Prostate gland (tissue), 2 donors: ENCODE measurements at regions not wholly inside any gene's neighbourhood (a gene's known extent, or its start where the extent isn't known, plus 50 kb on each side); places are given as distances from the start of the nearest gene placed in this dataset.
A peak's percentile ranks its signal among the peaks of the same experiment; 100 is the strongest.

Source experiments
- DNase-seq: peaks from one replicate; pipeline ENCODE4 v3.0.0-alpha.2; 2019; ENCODE audit warnings: low spot score
- H3K27ac ChIP-seq, 2 donors: fragments of 200-600 bp; sonication (generic); 2 replicates each; pipeline ENCODE4 v1.5.1; 2017 to 2019
- H3K27me3 ChIP-seq: fragments of 200-600 bp; sonication (generic); replicated peaks from 2 replicates; pipeline ENCODE4 v1.5.1; 2019; ENCODE audit not compliant: insufficient read depth
- H3K36me3 ChIP-seq, 2 donors: fragments of 200-600 bp; sonication (generic); 1 replicate in 1 of 2; 2 replicates in 1 of 2; pipeline versions ENCODE4 v1.5.1 to v1.8.1; 2017 to 2019
- H3K4me1 ChIP-seq: fragments of 200-600 bp; sonication (generic); replicated peaks from 2 replicates; pipeline ENCODE4 v1.5.1; 2019
- H3K4me3 ChIP-seq, 2 donors: fragments of 200-600 bp; sonication (generic); 2 replicates each; pipeline ENCODE4 v1.5.1; 2017 to 2019
- H3K9me3 ChIP-seq: fragments of 200-600 bp; sonication (generic); 2 replicates; pipeline ENCODE4 v1.5.1; 2017
- POLR2A ChIP-seq: fragments of 450-650 bp; IDR thresholded peaks from one replicate; pipeline ENCODE4 v1.6.1; 2016; ENCODE audit warnings: antibody characterized with exemption, mild to moderate bottlenecking
- POLR2AphosphoS5 ChIP-seq: sonication (generic); formaldehyde crosslinking; IDR thresholded peaks from one replicate; pipeline ENCODE4 v1.6.1; 2017; ENCODE audit warnings: antibody characterized with exemption
- WGBS: methylation state at CpG from one replicate; pipeline ENCODE4 v1.1.5; 2018; 5-methylcytosine and 5-hydroxymethylcytosine counted together
- intact Hi-C: fragments of 100-400 bp; cut with DNase I; formaldehyde crosslinking; loops from one replicate; pipeline ENCODE4 v1.14.2; 2022
- TF ChIP-seq, protein P1 (sequence below), 4 experiments: fragments of 200-600 bp in 2 of 4; fragments of 450-650 bp in 2 of 4; sonication (generic) in 2 of 4; IDR thresholded peaks; 1 replicate in 3 of 4; 2 replicates in 1 of 4; pipeline ENCODE4 v1.5.1; 2016 to 2019; ENCODE audit warnings: antibody characterized with exemption in 4 of 4, mild to moderate bottlenecking in 2 of 4, moderate library complexity in 2 of 4

DNA sequence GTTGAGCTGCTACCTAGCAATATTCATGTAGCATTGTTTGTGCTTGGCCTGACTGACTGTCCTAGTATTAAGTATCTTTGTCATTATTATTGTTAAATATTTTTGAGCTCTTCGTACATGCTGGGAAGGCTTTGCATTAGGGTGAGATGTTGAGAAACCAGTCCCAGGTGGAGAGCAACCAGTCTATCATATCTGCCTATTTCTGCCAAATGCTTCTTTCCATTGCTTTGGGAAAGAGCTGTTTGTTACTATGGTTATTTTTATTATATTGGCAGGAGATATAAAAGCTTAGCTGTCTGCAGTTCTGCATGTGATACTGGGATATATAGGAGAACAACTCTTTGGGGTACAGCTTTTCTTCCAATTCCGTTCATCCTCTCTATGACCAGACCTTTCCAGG, 85.1 kb downstream of the CLDN17 start:
- H3K27me3 ChIP-seq, result no peaks in the 10 kb centered on the region
- H3K36me3 ChIP-seq, result no peaks in the 10 kb centered on the region
- H3K9me3 ChIP-seq, result no peaks in the 10 kb centered on the region
- H3K27ac ChIP-seq, result no peak overlapping the region
- H3K4me1 ChIP-seq, result no peaks in the 10 kb centered on the region
- WGBS, result 53% methylated on average over 2 of the region's 2 CpGs
- no peak overlapping the region for H3K4me3 ChIP-seq
- TF ChIP-seq, protein P1, sequence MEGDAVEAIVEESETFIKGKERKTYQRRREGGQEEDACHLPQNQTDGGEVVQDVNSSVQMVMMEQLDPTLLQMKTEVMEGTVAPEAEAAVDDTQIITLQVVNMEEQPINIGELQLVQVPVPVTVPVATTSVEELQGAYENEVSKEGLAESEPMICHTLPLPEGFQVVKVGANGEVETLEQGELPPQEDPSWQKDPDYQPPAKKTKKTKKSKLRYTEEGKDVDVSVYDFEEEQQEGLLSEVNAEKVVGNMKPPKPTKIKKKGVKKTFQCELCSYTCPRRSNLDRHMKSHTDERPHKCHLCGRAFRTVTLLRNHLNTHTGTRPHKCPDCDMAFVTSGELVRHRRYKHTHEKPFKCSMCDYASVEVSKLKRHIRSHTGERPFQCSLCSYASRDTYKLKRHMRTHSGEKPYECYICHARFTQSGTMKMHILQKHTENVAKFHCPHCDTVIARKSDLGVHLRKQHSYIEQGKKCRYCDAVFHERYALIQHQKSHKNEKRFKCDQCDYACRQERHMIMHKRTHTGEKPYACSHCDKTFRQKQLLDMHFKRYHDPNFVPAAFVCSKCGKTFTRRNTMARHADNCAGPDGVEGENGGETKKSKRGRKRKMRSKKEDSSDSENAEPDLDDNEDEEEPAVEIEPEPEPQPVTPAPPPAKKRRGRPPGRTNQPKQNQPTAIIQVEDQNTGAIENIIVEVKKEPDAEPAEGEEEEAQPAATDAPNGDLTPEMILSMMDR (IDR thresholded peaks at IDR 0.05), result no peak
- TF ChIP-seq POLR2A, result no peak
- no peak for TF ChIP-seq POLR2AphosphoS5
- no peak for DNase-seq
- intact Hi-C loops, result no loop called here

DNA sequence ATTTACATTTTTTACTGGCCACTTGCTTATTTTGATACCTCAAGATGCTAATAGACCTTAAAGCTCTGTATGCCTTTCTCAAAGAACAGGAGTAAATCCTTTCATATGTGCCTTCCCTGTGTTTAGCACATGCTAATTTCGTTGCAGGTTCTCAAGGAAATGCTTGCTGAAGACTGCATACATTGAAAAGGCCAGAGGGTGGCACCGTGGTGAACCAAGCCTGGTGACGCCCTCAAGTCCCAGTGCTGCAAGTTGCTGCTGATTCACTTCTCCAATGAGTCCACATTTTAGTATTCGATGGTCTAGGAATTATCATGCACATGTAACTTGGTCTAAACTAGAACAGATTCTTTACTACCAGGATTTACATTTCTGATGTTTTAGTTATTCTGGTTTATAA, 94.1 kb downstream of the CLDN17 start:
- intact Hi-C loops, result no loop called here
- H3K4me1 ChIP-seq, result no peaks in the 10 kb centered on the region
- no peaks in the 10 kb centered on the region for H3K36me3 ChIP-seq
- no peak overlapping the region for H3K27ac ChIP-seq
- no peaks in the 10 kb centered on the region for H3K9me3 ChIP-seq
- H3K27me3 ChIP-seq, result no peaks in the 10 kb centered on the region
- peak; percentile 37 for DNase-seq
- no peak for TF ChIP-seq POLR2A
- TF ChIP-seq, protein P1 (IDR thresholded peaks at IDR 0.05), result peak in 3 of 4 experiments; percentile 23 to 65 (median 63)
- no peak overlapping the region for H3K4me3 ChIP-seq
- 26% methylated on average over 4 of the region's 4 CpGs for WGBS

DNA sequence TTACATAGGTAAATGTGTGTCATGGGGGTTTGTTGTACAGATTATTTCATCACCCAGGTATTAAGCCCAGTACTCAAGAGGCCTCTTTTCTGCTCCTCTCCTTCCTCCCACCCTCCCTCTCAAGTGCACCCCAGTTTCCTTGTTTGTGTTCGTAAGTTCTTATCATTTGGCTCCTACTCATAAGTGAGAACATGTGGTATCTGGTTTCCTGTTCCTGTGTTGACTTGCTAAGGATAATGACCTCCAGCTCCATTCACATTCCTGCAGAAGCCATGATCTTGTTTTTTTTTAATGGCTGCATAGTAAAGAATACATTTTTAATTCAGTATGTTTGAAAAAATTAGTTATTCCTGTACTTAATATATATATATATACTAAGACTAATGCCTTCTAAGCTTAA, 107.7 kb downstream of the CLDN17 start:
- WGBS, result 47% methylated on average over 1 of the region's 1 CpG
- intact Hi-C loops, result no loop called here
- no peaks in the 10 kb centered on the region for H3K4me1 ChIP-seq

DNA sequence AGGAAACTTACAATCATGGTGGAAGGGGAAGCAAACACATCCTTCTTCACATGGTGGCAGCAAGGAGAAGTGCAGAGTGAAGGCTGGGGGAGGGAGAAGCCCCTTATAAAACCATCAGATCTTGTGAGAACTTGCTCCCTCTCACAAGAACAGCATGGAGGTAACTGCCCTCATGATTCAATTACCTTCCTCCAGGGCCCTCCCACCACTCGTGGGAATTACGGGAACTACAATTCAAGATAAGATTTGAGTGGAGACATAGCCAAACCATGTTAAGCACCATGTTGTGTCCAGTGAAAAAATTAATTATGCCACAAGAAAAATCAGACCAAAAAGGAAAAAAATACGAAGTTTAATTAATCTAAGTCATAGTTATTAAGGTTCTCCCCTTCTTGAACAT, 109.5 kb downstream of the CLDN17 start:
- Histone ChIP-seq H3K4me1 (no peaks in the 10 kb centered on the region), H3K9me3 (no peaks in the 10 kb centered on the region), H3K27me3 (no peaks in the 10 kb centered on the region), H3K36me3 (no peaks in the 10 kb centered on the region), H3K27ac (no peak overlapping the region), H3K4me3 (no peak overlapping the region)
- TF ChIP-seq, protein P1 (IDR thresholded peaks at IDR 0.05), result no peak
- TF ChIP-seq POLR2A (no peak), POLR2AphosphoS5 (no peak)
- DNase-seq, result no peak
- WGBS, result 84% methylated on average over 3 of the region's 3 CpGs
- intact Hi-C loops, result no loop called here

More for the DNA sequence above, 107.7 kb downstream of the CLDN17 start:
- no peak overlapping the region for H3K27ac ChIP-seq
- no peaks in the 10 kb centered on the region for H3K36me3 ChIP-seq
- TF ChIP-seq, protein P1 (IDR thresholded peaks at IDR 0.05), result no peak
- TF ChIP-seq POLR2A (no peak), POLR2AphosphoS5 (no peak)
- no peaks in the 10 kb centered on the region for H3K9me3 ChIP-seq
- DNase-seq, result no peak
- H3K4me3 ChIP-seq, result no peak overlapping the region
- no peaks in the 10 kb centered on the region for H3K27me3 ChIP-seq

DNA sequence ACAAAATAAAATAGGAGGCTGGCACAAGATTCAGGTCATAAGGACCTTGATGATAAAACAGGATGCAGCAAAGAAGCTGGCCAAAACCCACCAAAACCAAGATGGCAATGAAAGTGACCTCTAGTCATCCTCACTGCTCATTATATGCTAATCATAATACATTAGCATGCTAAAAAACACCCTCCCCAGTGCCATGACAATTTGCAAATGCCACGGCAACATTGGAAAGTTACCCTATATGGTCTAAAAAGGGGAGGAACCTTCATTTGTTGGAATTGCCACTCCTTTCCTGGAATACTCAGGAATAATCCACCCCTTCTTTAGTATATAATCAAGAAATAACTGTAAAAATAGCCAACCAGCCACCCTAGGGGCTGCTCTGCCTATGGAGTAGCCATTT, 108.8 kb upstream of the GRIK1 start:
- Histone ChIP-seq H3K4me1 (no peaks in the 10 kb centered on the region), H3K36me3 (no peaks in the 10 kb centered on the region), H3K9me3 (no peaks in the 10 kb centered on the region), H3K27me3 (no peaks in the 10 kb centered on the region), H3K27ac (no peak overlapping the region), H3K4me3 (no peak overlapping the region)
- 97% methylated on average over 1 of the region's 1 CpG for WGBS
- TF ChIP-seq, protein P1 (IDR thresholded peaks at IDR 0.05), result no peak
- TF ChIP-seq POLR2A (no peak), POLR2AphosphoS5 (no peak)
- DNase-seq, result no peak
- intact Hi-C loops, result no loop called here
